ENCODE measurements at regions not wholly inside any gene's neighbourhood (a gene's known extent, or its start where the extent isn't known, plus 50 kb on each side); places are given as distances from the start of the nearest gene placed in this dataset.

DNA sequence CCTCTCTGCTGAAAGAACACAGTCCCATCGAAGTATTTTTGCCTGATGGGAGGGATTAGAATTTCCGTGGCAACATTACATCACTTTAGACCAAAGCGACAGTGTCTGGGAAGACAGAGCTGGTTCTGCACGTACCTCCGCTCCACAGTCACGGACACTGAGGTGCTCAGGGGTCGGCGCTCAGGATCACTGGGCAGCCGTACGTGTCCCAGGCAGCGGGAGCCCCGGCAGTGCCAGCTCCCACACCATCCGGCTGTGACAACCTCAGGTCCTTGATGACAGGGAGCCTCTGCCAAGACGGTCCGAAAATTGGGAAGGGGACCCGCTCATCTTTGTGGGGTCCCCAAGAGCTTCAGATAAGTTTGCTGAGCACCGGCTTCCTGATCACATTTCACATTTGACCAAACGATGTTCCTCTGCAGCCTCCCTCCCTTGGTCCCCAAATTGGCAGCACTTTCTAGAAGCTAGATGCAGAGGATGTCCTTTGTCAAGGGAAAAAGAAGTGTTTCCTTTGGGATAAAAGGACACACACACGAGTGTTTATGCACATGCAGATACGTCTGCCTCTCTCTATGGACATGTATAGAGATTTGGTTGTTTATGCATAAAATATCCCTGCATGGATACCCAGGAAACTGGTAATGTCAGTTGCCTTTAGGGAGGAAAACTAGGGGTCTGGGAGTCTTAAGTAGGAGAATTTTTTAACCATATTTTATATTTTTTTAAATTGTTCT is 61.6 kb upstream of the LINC01488 start:
- peak; percentile 24 for ATAC-seq (ENCODE audit: low read depth)
- Histone ChIP-seq H3K9ac (ENCODE audit: low read depth, low read length) (peak overlapping the region; percentile 85; the same call in 1 of the 2 replicates), H2BK20ac (ENCODE audit: low read depth, low read length) (peak overlapping the region; percentile 100), H3K56ac (ENCODE audit: extremely low read depth, insufficient read depth, low read length) (peak overlapping the region; percentile 99), H3K9me3 (ENCODE audit: control insufficient read depth, insufficient read depth, low read length) (peaks cover 1% of the 10 kb centered on the region), H3K14ac (replicated peaks; ENCODE audit: low read depth, low read length) (peak overlapping the region; percentile 100), H3K36me3 (ENCODE audit: control insufficient read depth, insufficient read depth, low read length) (no peaks in the 10 kb centered on the region), H2AK5ac (ENCODE audit: low read depth, low read length) (peak overlapping the region; percentile 99), H3K9me1 (ENCODE audit: insufficient read depth, low read length) (peaks cover 27% of the 10 kb centered on the region), H4K20me1 (ENCODE audit: insufficient read depth, low read length) (no peaks in the 10 kb centered on the region), H4K5ac (ENCODE audit: low read depth, low read length) (peak overlapping the region; percentile 85), H2BK5ac (ENCODE audit: low read depth, low read length, poor library complexity, severe bottlenecking) (peak overlapping the region; percentile 99), H3K4me3 (ENCODE audit: insufficient read depth, low read depth, low read length) (no peak overlapping the region), H3K18ac (ENCODE audit: low read depth, low read length) (peak overlapping the region; percentile 98), H3K4me1 (ENCODE audit: control insufficient read depth, insufficient read depth, low read length) (peaks cover 19% of the 10 kb centered on the region), H3K4me2 (ENCODE audit: low read depth, low read length) (no peak overlapping the region), H2AFZ (replicated peaks; ENCODE audit: low read length, poor library complexity) (peak overlapping the region; percentile 64), H2BK15ac (ENCODE audit: low read depth, low read length) (peak overlapping the region; percentile 97; the same call in 2 of the 3 replicates), H3K27ac (ENCODE audit: insufficient read depth, low read length) (peak overlapping the region; percentile 98), H3K79me1 (ENCODE audit: low read depth in 1 of 2, low read length in 2 of 2) (peaks cover 0 to 22% of the 10 kb centered on the region in 2 experiments; a peak in 2 of 4 replicates), H3K27me3 (ENCODE audit: control insufficient read depth, insufficient read depth, low read length) (no peaks in the 10 kb centered on the region), H4K91ac (ENCODE audit: insufficient read depth, low read depth, low read length) (peak overlapping the region; percentile 100), H2BK120ac (ENCODE audit: low read depth, low read length) (peak overlapping the region; percentile 100), H3K23ac (ENCODE audit: low read depth, low read length) (peak overlapping the region; percentile 99), H4K8ac (ENCODE audit: low read depth in 2 of 2, low read length in 2 of 2) (peak overlapping the region; percentile 88 to 99), H3K4ac (ENCODE audit: low read depth, low read length) (peak overlapping the region; percentile 100), H2AK9ac (replicated peaks; ENCODE audit: low read depth, low read length, poor library complexity) (peak overlapping the region; percentile 95)
- no peak for DNase-seq
- ChIA-PET CTCF (interaction anchor here (0.6 kb wide), 1 partner anchor 123 kb away, joined by 3 read pairs; no protein-coding TSS in a partner anchor), POLR2A (ENCODE audit: unreplicated experiment) (interaction anchor here (0.6 kb wide), 1 partner anchor 219 kb away, joined by 4 read pairs; no protein-coding TSS in a partner anchor)
- no peak for TF ChIP-seq FOS (IDR thresholded peaks at IDR 0.05; ENCODE audit: low read depth, low read length)
- no peak for TF ChIP-seq POLR2A (IDR thresholded peaks at IDR 0.05; ENCODE audit: low read depth, low read length)
- TF ChIP-seq, protein P1, sequence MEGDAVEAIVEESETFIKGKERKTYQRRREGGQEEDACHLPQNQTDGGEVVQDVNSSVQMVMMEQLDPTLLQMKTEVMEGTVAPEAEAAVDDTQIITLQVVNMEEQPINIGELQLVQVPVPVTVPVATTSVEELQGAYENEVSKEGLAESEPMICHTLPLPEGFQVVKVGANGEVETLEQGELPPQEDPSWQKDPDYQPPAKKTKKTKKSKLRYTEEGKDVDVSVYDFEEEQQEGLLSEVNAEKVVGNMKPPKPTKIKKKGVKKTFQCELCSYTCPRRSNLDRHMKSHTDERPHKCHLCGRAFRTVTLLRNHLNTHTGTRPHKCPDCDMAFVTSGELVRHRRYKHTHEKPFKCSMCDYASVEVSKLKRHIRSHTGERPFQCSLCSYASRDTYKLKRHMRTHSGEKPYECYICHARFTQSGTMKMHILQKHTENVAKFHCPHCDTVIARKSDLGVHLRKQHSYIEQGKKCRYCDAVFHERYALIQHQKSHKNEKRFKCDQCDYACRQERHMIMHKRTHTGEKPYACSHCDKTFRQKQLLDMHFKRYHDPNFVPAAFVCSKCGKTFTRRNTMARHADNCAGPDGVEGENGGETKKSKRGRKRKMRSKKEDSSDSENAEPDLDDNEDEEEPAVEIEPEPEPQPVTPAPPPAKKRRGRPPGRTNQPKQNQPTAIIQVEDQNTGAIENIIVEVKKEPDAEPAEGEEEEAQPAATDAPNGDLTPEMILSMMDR (conservative IDR thresholded peaks at IDR 0.05; ENCODE audit: low read depth, low read length), result no peak
- TF ChIP-seq NFE2L2 (IDR thresholded peaks at IDR 0.05; ENCODE audit: low read depth, low read length), result no peak
- TF ChIP-seq CHD1 (IDR thresholded peaks at IDR 0.05; ENCODE audit: low read depth, low read length), result no peak
- TF ChIP-seq MAFK (IDR thresholded peaks at IDR 0.05; ENCODE audit: low read depth, low read length), result no peak
- no peak for TF ChIP-seq RCOR1 (IDR thresholded peaks at IDR 0.05; ENCODE audit: insufficient replicate concordance, low read length)
- TF ChIP-seq MXI1 (IDR thresholded peaks at IDR 0.05; ENCODE audit: borderline replicate concordance, low read depth, low read length), result no peak
- TF ChIP-seq SMC3 (IDR thresholded peaks at IDR 0.05; ENCODE audit: low read depth, low read length), result no peak
- no peak for TF ChIP-seq RFX5 (IDR thresholded peaks at IDR 0.05; ENCODE audit: low read depth, low read length)
- dilution Hi-C loops (cut with HindIII; ENCODE audit: low sequenced_read_pairs, unreplicated experiment) (no loop called here), intact Hi-C loops (cut with micrococcal nuclease) (no loop called here), in situ Hi-C loops (cut with MboI; ENCODE audit: low sequenced_read_pairs) (no loop called here)
- WGBS, 2 experiments (ENCODE audit: extremely low coverage in 2 of 2, insufficient read length in 1 of 2), result 77% methylated on average over 10 of the region's 20 CpGs; no CpG with 5 or more reads in 1 of the 2 experiments
- no TSS peak for BruUV-seq (replicated peaks)

All from IMR-90 (cell line).